Fibroblast of skin of left quadriceps (primary cell): ENCODE measurements at regions not wholly inside any gene's neighbourhood (a gene's known extent, or its start where the extent isn't known, plus 50 kb on each side); places are given as distances from the start of the nearest gene placed in this dataset.

Experiments used
- DNase-seq, 2 experiments: peaks; one replicate each; pipeline ENCODE4 v3.0.0-alpha.2; 2013; ENCODE audit warnings: low read depth in 2 of 2

- no peak for DNase-seq
Observed at GRCh38 chr2:160672211-160672610, 178.6 kb upstream of the RBMS1 start.

GRCh38 chr2:160674146-160674750 is 180.6 kb upstream of the RBMS1 start:
- no peak for DNase-seq

GRCh38 chr2:160679686-160680085 is 186.1 kb upstream of the RBMS1 start:
- peak; percentile 96 to 97 for DNase-seq

- DNase-seq = no peak
Observed at GRCh38 chr2:160680294-160680693, 186.7 kb upstream of the RBMS1 start.

GRCh38 chr2:160680974-160681373 is 187.4 kb upstream of the RBMS1 start:
- DNase-seq = no peak

- no peak for DNase-seq
Observed at GRCh38 chr2:160683206-160683605, 189.6 kb upstream of the RBMS1 start.

- no peak for DNase-seq
Observed at GRCh38 chr2:160687629-160688028, 194.0 kb upstream of the RBMS1 start.

- no peak for DNase-seq
Observed at GRCh38 chr2:160689441-160689840, 195.8 kb upstream of the RBMS1 start.

GRCh38 chr2:160694221-160694620 is 200.6 kb upstream of the RBMS1 start:
- no peak for DNase-seq

- DNase-seq = no peak
Observed at GRCh38 chr2:160694631-160695030, 201.0 kb upstream of the RBMS1 start.

- DNase-seq = no peak
Observed at GRCh38 chr2:160695402-160696086, 201.9 kb upstream of the RBMS1 start.

GRCh38 chr2:160696087-160696452 is 202.5 kb upstream of the RBMS1 start:
- DNase-seq = no peak

GRCh38 chr2:160697817-160698216 is 204.2 kb upstream of the RBMS1 start:
- no peak for DNase-seq

GRCh38 chr2:160700021-160700814 is 206.6 kb upstream of the RBMS1 start:
- peak; percentile 91 for DNase-seq

- no peak for DNase-seq
Observed at GRCh38 chr2:160701822-160702221, 208.2 kb upstream of the RBMS1 start.

GRCh38 chr2:160702754-160703153 is 209.1 kb upstream of the RBMS1 start:
- no peak for DNase-seq

GRCh38 chr2:160703648-160704585 is 210.3 kb upstream of the RBMS1 start:
- DNase-seq = no peak

GRCh38 chr2:160715428-160715827 is 221.8 kb upstream of the RBMS1 start:
- DNase-seq = no peak

GRCh38 chr2:160719116-160719515 is 225.5 kb upstream of the RBMS1 start:
- no peak for DNase-seq

GRCh38 chr2:160720098-160720497 is 226.5 kb upstream of the RBMS1 start:
- DNase-seq = no peak

- peak; percentile 31 to 42 for DNase-seq
Observed at GRCh38 chr2:160721089-160722040, 227.8 kb upstream of the RBMS1 start.
